ENCODE measurements at regions not wholly inside any gene's neighbourhood (a gene's known extent, or its start where the extent isn't known, plus 50 kb on each side); places are given as distances from the start of the nearest gene placed in this dataset.
"Not testable (repeated sequence)": the region's sequence is repeated elsewhere in the genome, so short reads cannot be mapped to it uniquely, and the experiment has no call there.

GRCh38 chr9:73095425-73095824 is 56.2 kb upstream of the ANXA1 start:
- intact Hi-C loops (cut with DNase I), result no loop called here

GRCh38 chr9:73093740-73094379 is 57.8 kb upstream of the ANXA1 start:
- intact Hi-C loops (cut with DNase I), result no loop called here
- DNase-seq (ENCODE audit: low spot score), result no peak

More at GRCh38 chr9:73095425-73095824, 56.2 kb upstream of the ANXA1 start:
- no peak for DNase-seq (ENCODE audit: low spot score)

GRCh38 chr9:73093016-73093739 is 58.5 kb upstream of the ANXA1 start:
- intact Hi-C loops (cut with DNase I), result no loop called here
- no peak for DNase-seq (ENCODE audit: low spot score)

GRCh38 chr9:73091909-73092308 is 59.8 kb upstream of the ANXA1 start:
- DNase-seq (ENCODE audit: low spot score), result no peak
- intact Hi-C loops (cut with DNase I), result no loop called here

- intact Hi-C loops (cut with DNase I), result no loop called here
- no peak for DNase-seq (ENCODE audit: low spot score)
Measured at GRCh38 chr9:73090214-73090613, 61.5 kb upstream of the ANXA1 start.

- DNase-seq (ENCODE audit: low spot score), result no peak
- intact Hi-C loops (cut with DNase I), result loop anchor here in 1 of 2 donors (10.0 kb wide), 2 partner anchors 65 to 725 kb away; partner anchors contain the start of gene ZFAND5
Measured at GRCh38 chr9:73089304-73089985, 62.2 kb upstream of the ANXA1 start.

- intact Hi-C loops (cut with DNase I), result loop anchor here in 1 of 2 donors (10.0 kb wide), 2 partner anchors 63 to 723 kb away; partner anchors contain the start of gene ZFAND5
- DNase-seq (ENCODE audit: low spot score), result not testable (repeated sequence)
Measured at GRCh38 chr9:73087876-73088275, 63.8 kb upstream of the ANXA1 start.

GRCh38 chr9:73083519-73083918 is 68.1 kb upstream of the ANXA1 start:
- intact Hi-C loops (cut with DNase I), result loop anchor here in 1 of 2 donors (5.0 to 10.0 kb wide), 3 partner anchors 59 to 719 kb away; partner anchors contain the start of gene ZFAND5
- no peak for DNase-seq (ENCODE audit: low spot score)

GRCh38 chr9:73081979-73082657 is 69.5 kb upstream of the ANXA1 start:
- DNase-seq (ENCODE audit: low spot score), result no peak
- intact Hi-C loops (cut with DNase I), result loop anchor here in 1 of 2 donors (5.0 to 10.0 kb wide), 3 partner anchors 57 to 717 kb away; partner anchors contain the start of gene ZFAND5

GRCh38 chr9:73080110-73080694 is 71.5 kb upstream of the ANXA1 start:
- no peak for DNase-seq (ENCODE audit: low spot score)
- intact Hi-C loops (cut with DNase I), result loop anchor here in 1 of 2 donors (5.0 to 10.0 kb wide), 3 partner anchors 55 to 715 kb away; partner anchors contain the start of gene ZFAND5

- intact Hi-C loops (cut with DNase I), result no loop called here
- DNase-seq (ENCODE audit: low spot score), result no peak
Measured at GRCh38 chr9:73079326-73079725, 72.3 kb upstream of the ANXA1 start.

GRCh38 chr9:73077625-73078030 is 74.0 kb upstream of the ANXA1 start:
- intact Hi-C loops (cut with DNase I), result no loop called here
- DNase-seq (ENCODE audit: low spot score), result no peak

GRCh38 chr9:73076970-73077369 is 74.7 kb upstream of the ANXA1 start:
- DNase-seq (ENCODE audit: low spot score), result no peak
- intact Hi-C loops (cut with DNase I), result no loop called here

- DNase-seq (ENCODE audit: low spot score), result no peak
- intact Hi-C loops (cut with DNase I), result no loop called here
Measured at GRCh38 chr9:73074176-73074708, 77.4 kb upstream of the ANXA1 start.

- no peak for DNase-seq (ENCODE audit: low spot score)
- intact Hi-C loops (cut with DNase I), result no loop called here
Measured at GRCh38 chr9:73073337-73074175, 78.1 kb upstream of the ANXA1 start.

GRCh38 chr9:73067074-73067473 is 84.6 kb upstream of the ANXA1 start:
- no peak for DNase-seq (ENCODE audit: low spot score)
- intact Hi-C loops (cut with DNase I), result no loop called here

- intact Hi-C loops (cut with DNase I), result no loop called here
Measured at GRCh38 chr9:73065439-73065838, 86.2 kb upstream of the ANXA1 start.

GRCh38 chr9:73064315-73064714 is 87.3 kb upstream of the ANXA1 start:
- intact Hi-C loops (cut with DNase I), result no loop called here
- DNase-seq (ENCODE audit: low spot score), result no peak

More at GRCh38 chr9:73065439-73065838, 86.2 kb upstream of the ANXA1 start:
- DNase-seq (ENCODE audit: low spot score), result no peak
